GM19193 (cell line): ENCODE measurements at regions not wholly inside any gene's neighbourhood (a gene's known extent, or its start where the extent isn't known, plus 50 kb on each side); places are given as distances from the start of the nearest gene placed in this dataset.

ENCODE experiments used
- POLR2A ChIP-seq: IDR thresholded peaks from 4 replicates; pipeline ENCODE4 v1.6.1; 2011; ENCODE audit not compliant: insufficient read depth, insufficient read length; ENCODE audit errors: extremely low read depth

DNA sequence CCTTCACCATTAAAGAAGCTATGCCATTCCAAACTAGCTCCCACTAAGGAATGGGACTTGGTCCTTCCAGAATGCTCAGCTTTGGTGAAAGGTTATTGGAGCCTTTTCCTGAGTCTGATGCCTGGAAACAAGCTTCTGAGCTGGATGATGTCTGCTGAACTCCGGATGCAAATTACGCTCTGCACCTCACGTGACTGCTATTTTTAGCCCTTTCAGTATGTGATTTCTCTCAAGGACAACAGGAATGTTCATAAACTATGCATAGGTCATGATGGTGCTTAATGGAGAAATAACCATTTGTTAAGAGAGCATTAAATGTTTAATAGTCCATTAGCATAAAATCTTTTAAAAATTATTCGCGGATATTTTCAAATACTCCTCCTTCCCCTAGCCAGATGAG, 631.4 kb upstream of the KIRREL3 start:
- no peak for TF ChIP-seq POLR2A

DNA sequence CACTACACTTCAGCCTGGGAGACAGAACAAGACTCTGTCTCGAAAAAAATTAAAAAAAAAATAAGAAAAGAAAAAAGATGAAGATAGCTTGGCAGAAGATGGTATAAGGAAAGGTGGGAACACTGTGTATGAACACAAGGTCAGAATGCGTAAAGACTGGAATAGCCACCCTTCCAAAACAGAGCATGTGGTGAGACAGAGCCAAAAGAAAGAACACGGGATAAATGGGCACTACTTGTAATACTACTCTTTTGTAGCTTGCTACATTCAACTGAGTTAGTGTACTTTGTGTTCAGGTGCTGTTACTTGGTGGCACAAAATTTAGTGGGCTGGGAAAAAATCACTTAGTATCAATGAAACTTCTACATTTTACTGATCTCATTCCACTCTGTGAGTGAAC, 628.6 kb upstream of the KIRREL3 start:
- TF ChIP-seq POLR2A, result no peak

DNA sequence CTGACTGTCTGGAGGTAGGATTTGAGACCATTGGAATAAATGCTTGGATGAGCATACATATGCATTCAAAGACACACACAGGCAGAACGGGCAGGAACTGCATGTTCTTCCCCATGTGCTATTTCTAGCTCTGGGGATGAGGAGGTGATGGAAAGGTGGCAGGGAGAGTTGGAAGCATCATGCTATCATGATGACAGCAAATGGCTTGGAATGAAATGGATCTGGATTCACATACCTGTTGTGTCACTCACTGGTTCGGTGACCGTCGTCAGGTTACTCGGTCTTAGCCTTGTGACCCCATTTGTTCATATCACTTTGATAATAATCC, 627.9 kb upstream of the KIRREL3 start:
- TF ChIP-seq POLR2A, result no peak

DNA sequence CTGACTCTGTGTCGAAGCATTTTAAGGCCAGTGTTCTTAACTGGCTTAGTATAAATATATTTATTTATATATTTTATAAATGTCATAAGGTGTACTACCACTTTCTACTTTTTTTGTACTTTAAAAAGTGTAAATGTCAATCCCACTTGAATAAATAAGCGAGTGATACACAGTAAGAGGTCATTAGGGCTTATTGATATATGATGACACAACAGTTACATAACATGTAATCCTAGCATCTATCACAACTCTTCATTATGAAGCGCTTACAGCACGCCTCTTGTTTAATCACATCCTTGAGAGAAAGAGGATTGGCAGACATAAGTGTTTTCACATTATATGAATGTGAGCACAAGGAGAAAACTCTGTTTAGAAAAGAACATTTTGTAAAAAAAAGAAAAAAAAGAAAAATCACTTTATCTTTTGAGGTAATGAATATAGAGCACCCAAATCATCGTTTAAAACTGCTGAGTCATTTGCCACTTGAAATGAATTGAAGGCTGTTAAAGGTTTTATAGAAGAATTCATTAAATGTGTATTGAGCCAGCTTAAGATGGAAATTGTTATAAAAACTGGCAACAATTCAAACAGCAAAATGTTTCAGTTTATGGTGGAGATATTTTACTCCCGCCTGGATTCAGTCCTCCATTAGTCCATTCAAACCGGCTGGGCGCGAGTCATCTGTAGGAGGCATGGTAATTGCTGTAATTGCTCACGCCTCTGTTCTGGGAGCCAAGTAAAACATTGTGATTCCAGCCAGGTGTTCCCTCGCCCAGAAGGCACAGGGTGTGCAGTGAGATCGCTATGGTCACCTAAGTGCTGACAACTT, 627.3 kb upstream of the KIRREL3 start:
- TF ChIP-seq POLR2A, result no peak

DNA sequence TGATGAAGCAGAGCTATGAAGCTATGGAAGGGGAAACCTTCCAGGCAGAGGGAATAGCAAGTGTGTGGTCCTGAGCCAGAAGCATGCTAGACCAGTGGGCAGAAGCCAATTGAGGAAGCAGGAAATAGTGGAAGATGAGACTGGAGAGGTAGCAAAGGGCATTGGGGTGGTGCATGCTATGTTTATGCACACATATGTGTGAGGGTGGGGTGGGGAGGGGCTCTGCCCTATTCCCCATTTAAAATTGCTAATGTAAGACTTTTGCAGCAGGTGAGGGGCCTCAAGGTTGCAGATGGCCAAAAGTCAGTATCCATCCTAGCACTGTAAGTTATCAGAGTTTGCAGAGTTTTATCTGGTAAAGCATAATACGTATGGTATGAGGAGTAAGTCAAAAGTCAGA, 626.6 kb upstream of the KIRREL3 start:
- no peak for TF ChIP-seq POLR2A

DNA sequence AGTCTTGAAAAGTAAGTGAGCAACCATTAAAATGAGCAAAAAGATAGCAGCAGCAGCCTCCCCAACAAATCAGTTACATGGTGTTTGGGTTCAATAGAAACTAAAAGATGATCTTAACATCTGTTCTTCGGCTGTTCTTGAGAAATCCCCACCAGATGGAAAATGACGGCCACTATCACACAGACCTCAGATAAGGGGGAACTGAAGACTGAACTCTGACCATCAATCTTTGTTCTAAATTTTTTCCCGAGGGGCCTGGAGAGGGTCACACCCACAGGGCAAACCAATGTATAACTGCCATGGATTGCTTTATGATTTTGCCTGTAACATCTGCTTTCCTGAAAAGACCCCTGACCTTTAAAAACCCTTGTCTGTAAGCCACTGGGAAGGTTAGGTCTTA, 624.8 kb upstream of the KIRREL3 start:
- no peak for TF ChIP-seq POLR2A

DNA sequence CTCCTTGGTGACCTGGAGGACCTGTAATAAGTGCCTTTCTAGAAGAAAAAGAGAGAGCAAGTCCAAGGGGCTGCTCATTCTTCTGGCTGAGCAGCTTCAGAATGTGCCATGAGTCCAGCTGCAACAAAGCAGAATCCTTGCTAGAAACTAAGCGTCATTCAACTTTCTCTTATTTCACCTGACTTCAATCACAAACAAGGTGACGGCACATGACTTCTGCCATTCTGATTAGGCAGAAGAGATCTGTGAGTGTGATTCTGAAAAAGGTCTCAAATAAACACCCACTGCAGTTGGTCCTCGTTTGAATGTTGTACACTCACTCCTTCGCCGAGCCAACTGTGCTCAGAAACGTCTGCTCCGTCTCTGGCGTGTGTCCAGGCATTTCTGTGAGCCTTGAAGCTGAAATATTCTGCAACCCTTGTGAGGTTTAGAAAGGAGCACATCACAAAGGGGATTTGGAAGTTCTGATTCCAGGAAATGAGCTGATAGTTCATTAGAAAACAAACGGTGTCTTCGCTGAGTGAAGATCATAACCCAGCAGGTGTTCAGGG, 623.8 kb upstream of the KIRREL3 start:
- no peak for TF ChIP-seq POLR2A

DNA sequence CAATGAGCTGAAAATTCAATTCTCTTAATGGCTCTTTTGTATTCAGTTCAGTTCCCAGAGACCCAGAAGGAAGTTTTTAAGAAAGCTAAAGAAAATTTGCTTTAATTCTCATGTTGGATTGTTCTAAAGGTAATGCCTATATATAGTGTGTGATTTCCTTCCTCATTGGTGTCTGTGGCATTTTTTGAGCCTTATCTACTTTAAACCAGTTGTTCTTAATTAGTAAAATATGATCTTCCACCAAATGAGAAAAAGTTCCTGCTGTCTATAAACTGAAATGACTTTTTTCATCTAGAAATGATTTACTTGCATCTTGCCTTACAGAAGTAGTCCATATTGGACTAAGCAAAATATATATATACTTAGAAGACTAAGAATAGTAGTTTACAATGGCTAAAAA, 622.1 kb upstream of the KIRREL3 start:
- TF ChIP-seq POLR2A, result no peak

DNA sequence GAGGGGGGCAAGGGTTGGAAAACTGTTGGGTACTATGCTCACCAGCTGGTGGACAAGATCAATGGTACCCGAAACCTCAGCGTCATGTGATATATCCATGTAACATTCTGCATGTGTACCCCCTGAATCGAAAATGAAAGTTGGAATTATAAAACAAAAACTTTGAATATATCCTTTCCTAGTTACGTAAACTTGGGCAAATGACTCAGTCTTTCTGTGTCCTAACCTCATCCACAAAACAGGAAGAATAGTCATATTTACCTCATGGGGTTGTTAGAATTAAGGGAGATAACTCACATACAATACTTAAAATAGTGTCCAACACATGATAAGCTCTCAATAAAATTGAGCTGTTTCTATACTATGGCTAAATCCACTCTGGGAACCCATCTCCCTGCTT, 620.1 kb upstream of the KIRREL3 start:
- no peak for TF ChIP-seq POLR2A

DNA sequence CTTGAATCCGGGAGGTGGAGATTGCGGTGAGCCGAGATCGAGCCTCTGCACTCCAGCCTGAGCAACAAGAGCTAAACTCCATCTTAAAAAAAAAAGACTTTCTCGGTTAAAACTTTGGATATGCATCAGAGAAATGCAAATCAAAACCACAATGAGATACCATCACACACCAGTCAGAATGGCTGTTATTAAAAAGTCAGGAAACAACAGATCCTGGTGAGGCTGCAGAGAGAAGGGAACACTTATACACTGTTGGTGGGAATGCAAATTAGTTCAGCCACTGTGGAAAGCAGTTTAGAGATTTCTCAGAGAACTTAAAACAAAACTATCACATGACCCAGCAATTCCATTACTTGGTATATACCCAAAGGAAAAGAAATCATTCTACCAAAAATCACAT, 619.4 kb upstream of the KIRREL3 start:
- no peak for TF ChIP-seq POLR2A

DNA sequence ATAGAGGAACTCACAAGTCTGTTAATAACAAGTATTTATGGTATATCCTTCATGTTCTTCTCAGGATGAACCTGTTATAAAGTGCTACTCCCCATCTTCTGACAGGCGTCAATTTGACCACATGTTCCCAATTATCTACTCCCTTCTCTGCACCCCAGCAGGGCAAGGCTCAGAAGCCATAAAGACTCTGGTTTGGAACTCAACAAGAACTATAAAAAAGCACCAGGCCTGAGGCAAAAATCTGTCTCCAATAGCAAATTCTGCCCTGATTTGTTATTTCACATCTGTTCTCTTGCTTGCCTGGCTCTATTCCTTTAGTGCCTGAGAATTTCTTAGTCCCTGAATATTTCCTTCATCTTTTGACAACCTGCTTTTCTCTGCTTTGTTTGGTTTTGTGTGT, 618.2 kb upstream of the KIRREL3 start:
- no peak for TF ChIP-seq POLR2A

DNA sequence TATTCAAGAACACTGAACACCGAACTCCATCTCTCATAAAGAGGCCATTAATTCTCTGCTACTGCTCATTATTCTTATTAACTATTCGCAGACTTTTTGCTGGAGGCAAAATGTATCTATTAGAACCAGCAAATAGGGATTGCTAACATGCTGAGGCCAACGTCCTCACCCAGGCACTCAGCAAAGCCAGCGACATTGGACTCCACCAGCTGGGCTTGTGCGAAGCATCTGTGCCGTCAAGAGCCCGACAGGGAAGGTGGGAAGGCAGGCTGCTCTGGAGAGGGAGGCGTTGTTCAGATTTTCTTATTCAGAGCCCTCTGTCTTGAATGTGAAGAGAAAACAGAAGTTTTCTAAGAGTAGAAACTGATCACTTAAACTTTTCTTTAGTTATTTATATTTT, 615.6 kb upstream of the KIRREL3 start:
- no peak for TF ChIP-seq POLR2A

DNA sequence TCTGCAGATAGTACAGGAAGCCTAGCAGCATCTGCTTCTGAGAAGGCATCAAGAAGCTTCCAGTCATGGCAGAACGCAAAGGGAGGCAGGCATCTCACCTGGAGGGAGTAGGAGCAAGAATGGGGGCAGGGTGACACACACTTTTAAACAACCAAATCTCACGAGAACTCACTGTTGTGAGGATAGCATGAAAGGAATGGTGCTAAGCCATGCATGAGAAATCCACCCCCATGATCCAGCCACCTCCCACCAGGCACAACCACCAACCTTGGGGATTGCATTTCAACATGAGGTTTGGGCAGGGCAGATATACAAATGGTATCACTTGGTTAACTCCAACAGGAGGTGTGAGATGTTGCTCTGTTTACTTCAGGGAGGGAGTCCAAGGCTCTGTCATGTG, 612.0 kb upstream of the KIRREL3 start:
- no peak for TF ChIP-seq POLR2A

DNA sequence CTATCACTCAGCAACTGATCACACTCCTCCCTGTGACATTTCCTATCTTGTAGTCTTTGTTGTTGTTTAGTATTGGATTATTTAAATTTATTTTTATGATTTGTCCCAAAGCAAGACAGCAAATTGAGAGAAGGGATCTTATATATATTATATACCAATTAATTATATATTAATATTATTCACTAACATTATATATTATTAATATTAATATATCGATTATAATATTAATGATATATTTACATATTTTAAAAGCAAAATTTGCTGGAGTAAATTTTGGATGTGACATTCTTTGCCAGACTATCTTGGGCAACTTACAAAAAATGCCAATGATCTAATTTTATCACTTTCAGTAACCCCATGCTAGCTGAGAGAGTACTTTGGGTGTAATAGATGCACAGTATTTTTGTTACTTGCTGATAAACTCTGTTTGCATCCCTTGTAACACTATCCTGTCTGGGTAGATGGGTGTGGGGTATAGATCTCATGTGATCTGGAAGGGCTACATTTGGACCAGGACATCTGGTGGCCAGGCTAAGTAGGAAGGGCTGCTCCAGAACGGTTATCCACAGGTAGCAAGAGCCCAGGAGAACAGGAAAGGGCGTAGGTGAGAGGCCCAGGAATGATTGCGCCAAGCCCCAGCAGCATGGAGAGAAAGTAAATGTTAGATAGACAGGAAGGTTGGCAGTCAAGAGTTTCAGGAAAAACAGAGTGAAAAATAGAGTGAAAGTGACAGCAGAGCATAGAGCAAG, 608.6 kb upstream of the KIRREL3 start:
- TF ChIP-seq POLR2A, result no peak

DNA sequence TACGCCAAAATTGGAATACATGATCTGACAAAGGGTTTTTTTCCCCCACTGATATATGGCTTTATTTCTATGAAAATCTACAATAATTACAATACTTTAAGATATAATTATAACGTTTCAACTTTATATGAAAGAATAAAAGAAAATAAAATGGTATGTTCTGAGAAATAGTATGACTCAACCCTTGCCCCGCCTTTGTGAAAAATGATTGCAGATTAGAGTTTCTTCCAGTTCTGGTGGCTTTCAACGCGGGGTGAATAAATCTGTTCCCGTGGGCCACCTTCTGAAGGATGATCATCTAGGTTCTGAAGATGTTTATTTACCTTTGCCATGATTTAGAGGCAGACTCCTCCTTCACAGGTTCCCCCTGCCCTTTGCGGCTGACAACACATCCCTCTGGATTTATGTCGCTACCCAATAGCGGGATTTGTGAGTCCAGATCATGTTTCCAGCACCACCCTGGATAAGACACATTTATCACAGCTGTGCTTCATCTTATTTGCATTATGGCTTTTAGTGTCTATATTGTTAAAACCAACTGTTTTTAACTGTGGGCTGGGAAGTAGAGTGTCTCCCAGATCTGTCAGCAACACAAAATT, 607.0 kb upstream of the KIRREL3 start:
- no peak for TF ChIP-seq POLR2A

DNA sequence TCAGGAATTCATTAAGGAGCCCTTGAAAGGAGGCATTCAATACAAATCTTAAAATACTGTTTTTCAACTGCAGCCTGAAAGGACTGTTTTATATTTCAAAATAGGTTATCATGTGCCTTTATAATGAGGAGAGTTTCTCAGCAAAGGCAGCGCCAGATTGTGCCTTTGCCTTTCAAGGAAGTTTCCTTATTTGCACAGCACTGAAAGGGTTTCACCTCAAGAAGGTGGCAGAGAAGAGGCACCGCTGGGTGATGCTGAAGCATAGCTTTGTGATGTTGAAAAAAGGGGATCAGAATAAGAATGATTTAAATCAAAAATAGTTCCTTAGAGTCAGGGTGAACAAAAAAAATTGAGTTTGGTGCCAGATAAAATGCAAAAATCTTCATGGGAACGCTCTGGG, 601.0 kb upstream of the KIRREL3 start:
- TF ChIP-seq POLR2A, result no peak
